Activated CD4-positive, alpha-beta T cell treated with anti-CD3 and anti-CD28 coated beads, Interleukin-2, amount 10 ng/mL, durations not matched to agents 24 days and 14 days (primary cell): ENCODE measurements at regions not wholly inside any gene's neighbourhood (a gene's known extent, or its start where the extent isn't known, plus 50 kb on each side); places are given as distances from the start of the nearest gene placed in this dataset.

ENCODE experiments used
- DNase-seq: peaks from one replicate; pipeline ENCODE4 v3.0.0; 2022
- H3K27ac Mint-ChIP-seq: one replicate; pipeline ENCODE4 v1.8.0; 2022; ENCODE audit warnings: mild to moderate bottlenecking, mixed read lengths
- H3K27me3 Mint-ChIP-seq: one replicate; pipeline ENCODE4 v1.8.0; 2022; ENCODE audit warnings: mixed read lengths
- H3K36me3 Mint-ChIP-seq: one replicate; pipeline ENCODE4 v1.8.0; 2022; ENCODE audit warnings: low read depth, mild to moderate bottlenecking, mixed read lengths
- H3K4me1 Mint-ChIP-seq: one replicate; pipeline ENCODE4 v1.8.0; 2021; ENCODE audit warnings: mixed read lengths
- H3K4me3 Mint-ChIP-seq: one replicate; pipeline ENCODE4 v1.8.0; 2022; ENCODE audit warnings: mild to moderate bottlenecking, moderate library complexity, mixed read lengths
- H3K9me3 Mint-ChIP-seq: one replicate; pipeline ENCODE4 v1.8.0; 2021; ENCODE audit warnings: mixed read lengths
- intact Hi-C: fragments of 100-400 bp; cut with micrococcal nuclease; formaldehyde crosslinking; loops from one replicate; pipeline ENCODE4 v1.15.1; 2023

DNA sequence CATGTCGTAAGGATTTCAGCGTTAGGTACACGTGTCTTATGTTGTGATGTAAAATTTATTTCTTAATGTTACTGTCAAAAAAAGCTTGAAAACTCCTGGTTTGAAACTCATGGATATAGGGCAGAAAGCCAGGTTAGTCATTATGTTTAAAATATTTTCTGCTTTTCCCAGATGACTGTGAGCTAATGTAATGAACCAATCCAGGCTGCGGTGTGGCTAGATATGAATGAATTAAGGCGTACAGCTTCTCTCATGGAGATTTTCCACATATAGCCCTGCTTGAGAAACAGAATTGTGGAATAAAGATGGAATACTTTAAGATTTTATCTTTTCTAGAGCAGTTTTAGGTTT lies 80.3 kb upstream of the STMND1 start:
- no peak for DNase-seq
- Mint-ChIP-seq H3K36me3 (no peaks in the 10 kb centered on the region), H3K4me3 (no peak overlapping the region), H3K27me3 (peaks cover 19% of the 10 kb centered on the region), H3K4me1 (peaks cover 2% of the 10 kb centered on the region), H3K27ac (no peak overlapping the region), H3K9me3 (peaks cover 4% of the 10 kb centered on the region)
- intact Hi-C loops = no loop called here

GRCh38 chr6:17020889-17021538 lies 80.8 kb upstream of the STMND1 start:
- H3K9me3 Mint-ChIP-seq = peaks cover 4% of the 10 kb centered on the region
- intact Hi-C loops = no loop called here
- no peak overlapping the region for H3K4me3 Mint-ChIP-seq
- peaks cover 22% of the 10 kb centered on the region for H3K27me3 Mint-ChIP-seq
- no peak overlapping the region for H3K27ac Mint-ChIP-seq
- peaks cover 2% of the 10 kb centered on the region for H3K4me1 Mint-ChIP-seq
- no peak for DNase-seq
- no peaks in the 10 kb centered on the region for H3K36me3 Mint-ChIP-seq

- Mint-ChIP-seq H3K27ac (no peak overlapping the region), H3K4me1 (peaks cover 10% of the 10 kb centered on the region), H3K9me3 (no peaks in the 10 kb centered on the region), H3K27me3 (peaks cover 31% of the 10 kb centered on the region), H3K36me3 (peaks cover 3% of the 10 kb centered on the region), H3K4me3 (no peak overlapping the region)
- no peak for DNase-seq
- intact Hi-C loops = loop anchor here (5.0 to 10.0 kb wide), 3 partner anchors 506 to 1096 kb away; no protein-coding TSS in a partner anchor
Observed at GRCh38 chr6:17018425-17018824, 83.4 kb upstream of the STMND1 start.

DNA sequence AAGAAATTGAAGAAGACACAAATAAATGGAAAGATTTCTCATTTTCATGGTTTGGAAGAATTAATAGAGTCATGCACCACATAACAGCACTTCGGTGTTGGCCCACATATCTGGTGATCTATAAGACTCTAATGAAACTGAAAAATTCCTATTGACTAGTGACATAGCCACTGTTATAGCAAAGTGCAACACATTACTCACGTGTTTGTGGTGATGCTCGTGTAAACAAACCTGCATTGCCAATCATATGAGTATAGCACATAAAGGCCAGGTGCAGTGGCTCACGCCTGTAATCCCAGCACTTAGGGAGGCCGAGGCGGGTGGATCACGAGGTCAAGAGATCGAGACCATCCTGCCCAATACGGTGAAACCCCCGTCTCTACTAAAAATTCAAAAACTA lies 84.4 kb upstream of the STMND1 start:
- H3K9me3 Mint-ChIP-seq = no peaks in the 10 kb centered on the region
- H3K4me1 Mint-ChIP-seq = peaks cover 10% of the 10 kb centered on the region
- intact Hi-C loops = loop anchor here (5.0 to 10.0 kb wide), 3 partner anchors 505 to 1097 kb away; no protein-coding TSS in a partner anchor
- H3K4me3 Mint-ChIP-seq = no peak overlapping the region
- H3K36me3 Mint-ChIP-seq = peaks cover 3% of the 10 kb centered on the region
- DNase-seq = no peak
- no peak overlapping the region for H3K27ac Mint-ChIP-seq
- peaks cover 35% of the 10 kb centered on the region for H3K27me3 Mint-ChIP-seq

GRCh38 chr6:17015551-17016381 lies 86.1 kb upstream of the STMND1 start:
- DNase-seq = peak; percentile 70
- Mint-ChIP-seq H3K4me1 (peaks cover 10% of the 10 kb centered on the region), H3K9me3 (no peaks in the 10 kb centered on the region), H3K27me3 (peaks cover 34% of the 10 kb centered on the region), H3K27ac (no peak overlapping the region), H3K4me3 (peak overlapping the region; percentile 52), H3K36me3 (peaks cover 3% of the 10 kb centered on the region)
- intact Hi-C loops = loop anchor here (5.0 to 10.0 kb wide), 3 partner anchors 503 to 1099 kb away; no protein-coding TSS in a partner anchor

- peak; percentile 71 for DNase-seq
- H3K9me3 Mint-ChIP-seq = no peaks in the 10 kb centered on the region
- intact Hi-C loops = loop anchor here (5.0 to 10.0 kb wide), 3 partner anchors 503 to 1100 kb away; no protein-coding TSS in a partner anchor
- H3K4me1 Mint-ChIP-seq = peaks cover 10% of the 10 kb centered on the region
- H3K4me3 Mint-ChIP-seq = peak overlapping the region; percentile 52
- H3K36me3 Mint-ChIP-seq = peaks cover 3% of the 10 kb centered on the region
- peaks cover 37% of the 10 kb centered on the region for H3K27me3 Mint-ChIP-seq
- no peak overlapping the region for H3K27ac Mint-ChIP-seq
Observed at GRCh38 chr6:17015144-17015543, 86.7 kb upstream of the STMND1 start.

GRCh38 chr6:17013701-17014100 lies 88.1 kb upstream of the STMND1 start:
- no peak overlapping the region for H3K27ac Mint-ChIP-seq
- DNase-seq = no peak
- H3K4me1 Mint-ChIP-seq = peaks cover 10% of the 10 kb centered on the region
- no peak overlapping the region for H3K4me3 Mint-ChIP-seq
- intact Hi-C loops = loop anchor here (10.0 kb wide), 1 partner anchor 1101 kb away; no protein-coding TSS in a partner anchor
- peaks cover 39% of the 10 kb centered on the region for H3K27me3 Mint-ChIP-seq
- H3K9me3 Mint-ChIP-seq = no peaks in the 10 kb centered on the region
- peaks cover 3% of the 10 kb centered on the region for H3K36me3 Mint-ChIP-seq

- no peak for DNase-seq
- intact Hi-C loops = loop anchor here (10.0 kb wide), 1 partner anchor 1102 kb away; no protein-coding TSS in a partner anchor
- no peak overlapping the region for H3K27ac Mint-ChIP-seq
Observed at GRCh38 chr6:17012421-17013225, 89.2 kb upstream of the STMND1 start.

DNA sequence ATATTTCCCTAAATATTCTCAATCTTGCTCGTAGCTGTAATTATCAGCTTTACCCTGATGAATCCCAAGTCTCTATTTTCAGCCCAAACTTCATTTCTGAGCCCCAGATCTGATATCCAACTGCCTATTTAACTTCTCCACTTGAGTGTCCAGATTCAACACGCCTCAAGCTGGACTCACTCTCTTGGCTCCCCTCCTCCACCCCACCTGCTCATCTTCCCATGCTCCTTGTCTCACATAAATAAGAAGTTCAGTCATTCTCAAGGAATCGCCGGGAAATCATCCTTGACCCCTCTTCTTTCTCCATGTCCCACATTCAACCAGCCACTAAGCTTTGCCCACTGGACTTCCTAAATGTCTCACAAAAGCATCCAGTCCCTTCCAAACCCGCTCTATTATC lies 89.9 kb upstream of the STMND1 start:
- intact Hi-C loops = loop anchor here (10.0 kb wide), 1 partner anchor 1103 kb away; no protein-coding TSS in a partner anchor
- Mint-ChIP-seq H3K9me3 (no peaks in the 10 kb centered on the region), H3K27ac (no peak overlapping the region), H3K27me3 (peaks cover 33% of the 10 kb centered on the region), H3K4me3 (no peak overlapping the region), H3K36me3 (peaks cover 3% of the 10 kb centered on the region), H3K4me1 (peaks cover 10% of the 10 kb centered on the region)
- DNase-seq = no peak

More at GRCh38 chr6:17012421-17013225, 89.2 kb upstream of the STMND1 start:
- Mint-ChIP-seq H3K4me3 (no peak overlapping the region), H3K4me1 (peaks cover 10% of the 10 kb centered on the region), H3K27me3 (peaks cover 38% of the 10 kb centered on the region), H3K36me3 (peaks cover 3% of the 10 kb centered on the region), H3K9me3 (no peaks in the 10 kb centered on the region)

DNA sequence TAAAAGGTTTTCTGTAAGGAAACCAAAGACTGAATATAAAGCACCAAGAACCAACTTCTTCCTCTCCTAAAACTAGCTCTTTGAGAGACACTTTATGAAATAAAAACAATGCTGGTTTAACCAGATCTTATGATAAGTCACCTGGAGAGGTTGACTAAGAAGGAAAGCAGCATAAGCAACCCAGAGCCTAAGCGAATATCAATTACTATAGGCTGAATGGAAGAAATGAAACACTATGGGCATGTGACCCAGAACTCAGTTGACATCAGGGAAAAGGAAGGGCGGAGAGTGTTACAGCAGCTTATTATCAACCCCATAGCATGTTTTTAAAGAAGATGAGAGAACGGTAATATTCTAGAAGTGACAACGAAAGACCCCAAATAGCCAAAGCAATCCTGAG lies 94.1 kb upstream of the STMND1 start:
- H3K36me3 Mint-ChIP-seq = no peaks in the 10 kb centered on the region
- intact Hi-C loops = no loop called here
- H3K27me3 Mint-ChIP-seq = peaks cover 16% of the 10 kb centered on the region
- H3K4me3 Mint-ChIP-seq = no peak overlapping the region
- DNase-seq = no peak
- no peak overlapping the region for H3K27ac Mint-ChIP-seq
- no peaks in the 10 kb centered on the region for H3K9me3 Mint-ChIP-seq
- no peaks in the 10 kb centered on the region for H3K4me1 Mint-ChIP-seq

DNA sequence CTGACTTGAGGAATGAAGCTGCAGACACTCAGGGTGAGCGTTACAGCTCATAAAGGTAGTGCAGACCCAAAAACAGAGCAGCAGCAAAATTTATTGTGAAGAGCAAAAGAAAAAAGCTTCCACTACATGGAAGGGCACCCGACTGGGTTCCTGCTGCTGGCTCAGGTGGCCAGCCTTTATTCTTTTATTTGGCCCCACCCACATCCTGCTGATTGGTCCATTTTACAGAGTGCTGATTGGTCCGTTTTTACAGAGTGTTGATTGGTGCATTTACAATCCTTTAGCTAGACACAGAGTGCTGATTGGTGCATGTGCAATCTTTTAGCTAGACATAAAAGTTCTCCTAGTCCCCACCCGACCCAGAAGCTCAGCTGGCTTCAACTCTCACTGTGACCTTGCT lies 95.3 kb upstream of the STMND1 start:
- intact Hi-C loops = no loop called here
- Mint-ChIP-seq H3K4me3 (no peak overlapping the region), H3K36me3 (no peaks in the 10 kb centered on the region), H3K27me3 (peaks cover 25% of the 10 kb centered on the region), H3K9me3 (no peaks in the 10 kb centered on the region), H3K4me1 (no peaks in the 10 kb centered on the region), H3K27ac (no peak overlapping the region)
- no peak for DNase-seq

- peaks cover 30% of the 10 kb centered on the region for H3K27me3 Mint-ChIP-seq
- no peaks in the 10 kb centered on the region for H3K36me3 Mint-ChIP-seq
- H3K27ac Mint-ChIP-seq = no peak overlapping the region
- H3K4me1 Mint-ChIP-seq = no peaks in the 10 kb centered on the region
- no peaks in the 10 kb centered on the region for H3K9me3 Mint-ChIP-seq
- no peak for DNase-seq
- no peak overlapping the region for H3K4me3 Mint-ChIP-seq
- intact Hi-C loops = no loop called here
Observed at GRCh38 chr6:17004269-17004668, 97.6 kb upstream of the STMND1 start.

GRCh38 chr6:17002123-17002522 lies 99.7 kb upstream of the STMND1 start:
- no peak for DNase-seq
- Mint-ChIP-seq H3K4me1 (no peaks in the 10 kb centered on the region), H3K27ac (no peak overlapping the region), H3K9me3 (no peaks in the 10 kb centered on the region), H3K27me3 (peaks cover 28% of the 10 kb centered on the region), H3K4me3 (no peak overlapping the region), H3K36me3 (no peaks in the 10 kb centered on the region)
- intact Hi-C loops = no loop called here
